DND-41 (cell line): ENCODE measurements at regions not wholly inside any gene's neighbourhood (a gene's known extent, or its start where the extent isn't known, plus 50 kb on each side); places are given as distances from the start of the nearest gene placed in this dataset.

Source experiments
- ATAC-seq: fragments of 200-7000 bp; cut with Tn5 transposase; 3 replicates; pipeline ENCODE4 v1.9.1; 2021; ENCODE audit warnings: low read depth; ENCODE audit not compliant: insufficient read depth
- DNase-seq: peaks from one replicate; pipeline ENCODE4 v3.0.0-alpha.2; 2020
- H2AFZ ChIP-seq: 2 replicates; pipeline ENCODE4 v1.6.0; 2012; ENCODE audit warnings: low read depth, low read length
- H3K27ac ChIP-seq: 2 replicates; pipeline ENCODE4 v1.5.1; 2012; ENCODE audit warnings: low read length, inconsistent platforms
- H3K27me3 ChIP-seq: fragments of 200-600 bp; sonication (generic); 2 replicates; pipeline ENCODE4 v1.6.0; 2012; ENCODE audit warnings: low read length, mild to moderate bottlenecking, inconsistent platforms; ENCODE audit not compliant: insufficient read depth, poor library complexity
- H3K36me3 ChIP-seq: 2 replicates; pipeline ENCODE4 v1.5.1; 2012; ENCODE audit warnings: low read length, inconsistent platforms; ENCODE audit not compliant: insufficient read depth
- H3K4me1 ChIP-seq: 2 replicates; pipeline ENCODE4 v1.5.1; 2012; ENCODE audit warnings: mild to moderate bottlenecking, low read length; ENCODE audit not compliant: insufficient read depth
- H3K4me2 ChIP-seq: 2 replicates; pipeline ENCODE4 v1.6.0; 2012; ENCODE audit warnings: mild to moderate bottlenecking, moderate library complexity, low read length, inconsistent platforms; ENCODE audit not compliant: insufficient read depth
- H3K4me3 ChIP-seq, 2 experiments: fragments of 200-600 bp in 1 of 2; shearing (Covaris generic) in 1 of 2; 2 replicates each; pipeline ENCODE4 v1.5.1; 2012 to 2016; ENCODE audit warnings: inconsistent platforms in 2 of 2, low read length in 2 of 2, mild to moderate bottlenecking in 2 of 2, low read depth in 1 of 2, moderate library complexity in 1 of 2
- H3K79me2 ChIP-seq: 2 replicates; pipeline ENCODE4 v1.6.0; 2012; ENCODE audit warnings: low read length, inconsistent platforms; ENCODE audit not compliant: insufficient read depth
- H3K9ac ChIP-seq: 2 replicates; pipeline ENCODE4 v1.6.0; 2012; ENCODE audit warnings: low read depth, mild to moderate bottlenecking, inconsistent platforms, low read length, moderate library complexity
- H3K9me3 ChIP-seq: 2 replicates; pipeline ENCODE4 v1.5.1; 2012; ENCODE audit warnings: low read length, moderate library complexity, mild to moderate bottlenecking, inconsistent platforms; ENCODE audit not compliant: insufficient read depth, severe bottlenecking
- H4K20me1 ChIP-seq: 2 replicates; pipeline ENCODE4 v1.6.0; 2012; ENCODE audit warnings: low read length; ENCODE audit not compliant: insufficient read depth
- CTCF ChIP-seq: IDR thresholded peaks from 2 replicates; pipeline ENCODE4 v1.5.1; 2012; ENCODE audit warnings: borderline replicate concordance, low read length, moderate library complexity, mild to moderate bottlenecking; ENCODE audit not compliant: poor library complexity, severe bottlenecking; ENCODE audit errors: extremely low read depth
- EZH2 ChIP-seq: IDR thresholded peaks from 3 replicates; pipeline ENCODE4 v1.6.1; 2012; ENCODE audit warnings: borderline replicate concordance, low read depth, mild to moderate bottlenecking, moderate library complexity, low read length, inconsistent platforms; ENCODE audit not compliant: severe bottlenecking

- Histone ChIP-seq H3K79me2 (no peaks in the 10 kb centered on the region), H3K4me2 (no peak overlapping the region), H4K20me1 (no peaks in the 10 kb centered on the region), H3K9ac (no peak overlapping the region), H3K27me3 (no peaks in the 10 kb centered on the region), H2AFZ (no peak overlapping the region), H3K9me3 (peaks cover 26% of the 10 kb centered on the region), H3K4me3 (no peak overlapping the region), H3K4me1 (no peaks in the 10 kb centered on the region), H3K36me3 (no peaks in the 10 kb centered on the region), H3K27ac (no peak overlapping the region)
- TF ChIP-seq EZH2: no peak
- no peak for TF ChIP-seq CTCF
- no peak for DNase-seq
- no peak for ATAC-seq
Observed at GRCh38 chr22:48780597-48781277, 1046.9 kb downstream of the BRD1 start.

- no peaks in the 10 kb centered on the region for H4K20me1 ChIP-seq
- no peaks in the 10 kb centered on the region for H3K27me3 ChIP-seq
- H3K79me2 ChIP-seq: no peaks in the 10 kb centered on the region
- no peak overlapping the region for H2AFZ ChIP-seq
- H3K9ac ChIP-seq: no peak overlapping the region
- peaks cover 26% of the 10 kb centered on the region for H3K9me3 ChIP-seq
- no peak for ATAC-seq
- no peak overlapping the region for H3K4me3 ChIP-seq
- no peaks in the 10 kb centered on the region for H3K4me1 ChIP-seq
- no peaks in the 10 kb centered on the region for H3K36me3 ChIP-seq
- TF ChIP-seq EZH2: no peak
- no peak for TF ChIP-seq CTCF
- no peak for DNase-seq
- no peak overlapping the region for H3K27ac ChIP-seq
- no peak overlapping the region for H3K4me2 ChIP-seq
Observed at GRCh38 chr22:48779661-48780596, 1047.7 kb downstream of the BRD1 start.

GRCh38 chr22:48779211-48779643, 1048.4 kb downstream of the BRD1 start:
- Histone ChIP-seq H3K9me3 (peaks cover 26% of the 10 kb centered on the region), H3K36me3 (no peaks in the 10 kb centered on the region), H3K4me1 (no peaks in the 10 kb centered on the region), H3K4me3 (no peak overlapping the region), H3K27me3 (no peaks in the 10 kb centered on the region), H2AFZ (no peak overlapping the region), H3K79me2 (no peaks in the 10 kb centered on the region), H4K20me1 (no peaks in the 10 kb centered on the region), H3K9ac (no peak overlapping the region), H3K27ac (no peak overlapping the region), H3K4me2 (no peak overlapping the region)
- ATAC-seq: no peak
- DNase-seq: no peak
- TF ChIP-seq EZH2 (no peak), CTCF (no peak)
